Endothelial cell of umbilical vein (primary cell): ENCODE measurements at regions not wholly inside any gene's neighbourhood (a gene's known extent, or its start where the extent isn't known, plus 50 kb on each side); places are given as distances from the start of the nearest gene placed in this dataset.

Source experiments
- BruUV-seq: library from RNA; stranded (reverse); fragments of 400-500 nt; replicated peaks from 2 replicates; lab custom pipeline; 2021; lab: Mats Ljungman, UMichigan
- CTCF ChIA-PET: fragments of 300-600, 350-600 bp; sonication (Branson Sonifier 250); formaldehyde crosslinking; loops from one replicate; lab custom pipeline; 2021; ENCODE audit warnings: antibody characterized with exemption, inconsistent platforms; lab: Charles Lee
- POLR2A ChIA-PET: fragments of 300-600, 350-600 bp; sonication (Branson Sonifier 250); formaldehyde crosslinking; loops from one replicate; lab custom pipeline; 2021; ENCODE audit warnings: antibody characterized with exemption, inconsistent platforms; lab: Charles Lee
- DNase-seq: peaks from one replicate; pipeline ENCODE4 v3.0.0-alpha.2; 2011; ENCODE audit warnings: low read depth, low spot score
- FAIRE-seq: peaks from 2 replicates; lab custom pipeline; 2011; peaks lifted over from hg19 to GRCh38; lab: Jason Lieb, UNC
- H2AFZ ChIP-seq: 2 replicates; pipeline ENCODE4 v1.6.0; 2012; ENCODE audit warnings: low read depth, low read length, control low read depth, inconsistent platforms
- H3K27ac ChIP-seq: 2 replicates; pipeline ENCODE4 v1.5.1; 2011; ENCODE audit warnings: low read depth, mild to moderate bottlenecking, control low read depth, low read length, moderate library complexity; ENCODE audit not compliant: insufficient read depth
- H3K27me3 ChIP-seq, 2 experiments: 2 replicates each; pipeline versions ENCODE4 v1.6.0 to v1.6.1; 2011; ENCODE audit warnings: low read length in 2 of 2, mixed read lengths in 1 of 2; ENCODE audit not compliant: control insufficient read depth in 2 of 2, insufficient read depth in 2 of 2
- H3K36me3 ChIP-seq, 2 experiments: 2 replicates in 1 of 2; 3 replicates in 1 of 2; pipeline ENCODE4 v1.5.1; 2011; ENCODE audit warnings: low read length in 2 of 2, mild to moderate bottlenecking in 1 of 2, moderate library complexity in 1 of 2; ENCODE audit not compliant: control insufficient read depth in 2 of 2, insufficient read depth in 2 of 2; ENCODE audit errors: extremely low read depth in 1 of 2
- H3K4me1 ChIP-seq: 3 replicates; pipeline ENCODE4 v1.5.1; 2011; ENCODE audit warnings: mild to moderate bottlenecking, low read length; ENCODE audit not compliant: control insufficient read depth, insufficient read depth; ENCODE audit errors: extremely low read depth
- H3K4me2 ChIP-seq: 2 replicates; pipeline ENCODE4 v1.6.1; 2011; ENCODE audit warnings: low read length, control low read depth, mixed read lengths; ENCODE audit not compliant: insufficient read depth
- H3K4me3 ChIP-seq, 3 experiments: fragments of 200-600 bp in 1 of 3; sonication (generic), shearing (Covaris generic) in 1 of 3; replicated peaks in 1 of 3; 2 replicates each; pipeline ENCODE4 v1.5.1; 2011 to 2016; ENCODE audit warnings: control low read depth in 3 of 3, low read length in 3 of 3, mild to moderate bottlenecking in 2 of 3, inconsistent platforms in 1 of 3, low read depth in 1 of 3, moderate library complexity in 1 of 3; ENCODE audit not compliant: insufficient read depth in 1 of 3
- H3K79me2 ChIP-seq: 2 replicates; pipeline ENCODE4 v1.6.0; 2012; ENCODE audit warnings: low read length, inconsistent platforms; ENCODE audit not compliant: control insufficient read depth, insufficient read depth
- H3K9ac ChIP-seq: replicated peaks from 2 replicates; pipeline ENCODE3; 2011; ENCODE audit warnings: low read length, control low read depth; ENCODE audit not compliant: insufficient read depth; ENCODE audit errors: extremely low read depth
- H3K9me1 ChIP-seq: replicated peaks from 3 replicates; pipeline ENCODE4 v1.6.0; 2011; ENCODE audit warnings: mild to moderate bottlenecking, low read length; ENCODE audit not compliant: control insufficient read depth, insufficient read depth; ENCODE audit errors: extremely low read depth
- H3K9me3 ChIP-seq: replicated peaks from 2 replicates; pipeline ENCODE4 v1.5.1; 2012; ENCODE audit warnings: low read length, inconsistent platforms; ENCODE audit not compliant: control insufficient read depth, insufficient read depth
- H4K20me1 ChIP-seq: replicated peaks from 2 replicates; pipeline ENCODE3; 2011; ENCODE audit warnings: mild to moderate bottlenecking, low read length; ENCODE audit not compliant: control insufficient read depth, insufficient read depth; ENCODE audit errors: extremely low read depth
- CTCF ChIP-seq, 2 donors: IDR thresholded peaks; 1 replicate in 1 of 2; 2 replicates in 1 of 2; pipeline ENCODE4 v1.5.1; 2011; ENCODE audit warnings: low read length in 2 of 2, mild to moderate bottlenecking in 2 of 2, moderate library complexity in 2 of 2, control low read depth in 1 of 2, inconsistent platforms in 1 of 2, low read depth in 1 of 2; ENCODE audit not compliant: insufficient read depth in 1 of 2; ENCODE audit errors: extremely low read depth in 1 of 2
- EZH2 ChIP-seq: IDR thresholded peaks from 2 replicates; pipeline ENCODE4 v1.6.1; 2012; ENCODE audit warnings: borderline replicate concordance, low read depth, mild to moderate bottlenecking, moderate library complexity, low read length, inconsistent platforms; ENCODE audit not compliant: severe bottlenecking
- FOS ChIP-seq: IDR thresholded peaks from 2 replicates; pipeline ENCODE4 v1.6.1; 2011; ENCODE audit warnings: mild to moderate bottlenecking, low read length, moderate library complexity, borderline replicate concordance; ENCODE audit not compliant: insufficient read depth
- GATA2 ChIP-seq: IDR thresholded peaks from 2 replicates; pipeline ENCODE4 v1.7.0; 2011; ENCODE audit warnings: low read depth, mild to moderate bottlenecking, moderate library complexity, mixed read lengths, low read length; ENCODE audit not compliant: insufficient read length, insufficient read depth
- JUN ChIP-seq: IDR thresholded peaks from 2 replicates; pipeline ENCODE4 v1.6.1; 2011; ENCODE audit warnings: borderline replicate concordance, low read depth; ENCODE audit not compliant: insufficient read length, insufficient read depth
- MAX ChIP-seq: IDR thresholded peaks from 2 replicates; pipeline ENCODE4 v1.6.1; 2011; ENCODE audit not compliant: insufficient read depth, insufficient read length
- MYC ChIP-seq: IDR thresholded peaks from one replicate; pipeline ENCODE4 v1.6.1; 2011; ENCODE audit warnings: mild to moderate bottlenecking, low read depth, low read length
- POLR2A ChIP-seq: IDR thresholded peaks from 2 replicates; pipeline ENCODE4 v1.6.1; 2012; ENCODE audit warnings: low read depth, mild to moderate bottlenecking, control low read depth, low read length
- POLR2AphosphoS5 ChIP-seq: IDR thresholded peaks from 2 replicates; pipeline ENCODE4 v1.6.1; 2012; ENCODE audit warnings: low read depth, mild to moderate bottlenecking, control low read depth, low read length, moderate library complexity; ENCODE audit not compliant: insufficient read depth
- dilution Hi-C: fragments of 300-500 bp; cut with MboI; formaldehyde crosslinking; loops from one replicate; pipeline ENCODE4 v1.15.0; 2019; ENCODE audit warnings: low sequenced_read_pairs; ENCODE audit not compliant: extremely low pct_ligation_motif_present
- intact Hi-C: fragments of 100-400 bp; cut with micrococcal nuclease; formaldehyde crosslinking; loops from one replicate; pipeline ENCODE4 v1.10.0; 2022

- ChIA-PET CTCF (no interaction called here), POLR2A (no interaction called here)
- no peaks in the 10 kb centered on the region for H4K20me1 ChIP-seq
- H3K4me1 ChIP-seq, result peaks cover 30% of the 10 kb centered on the region
- H3K4me3 ChIP-seq, result no peak overlapping the region
- DNase-seq (no peak), FAIRE-seq (no peak)
- no peak overlapping the region for H3K27ac ChIP-seq
- dilution Hi-C loops (no loop called here), intact Hi-C loops (no loop called here)
- H3K27me3 ChIP-seq, result no peaks in the 10 kb centered on the region
- no TSS peak for BruUV-seq
- TF ChIP-seq JUN (no peak), EZH2 (no peak), MYC (no peak), FOS (no peak), POLR2AphosphoS5 (no peak), CTCF (IDR thresholded peaks at IDR 0.05; ENCODE audit: extremely low read depth in 1 of 2, insufficient read depth in 1 of 2, low read depth in 1 of 2, low read length in 2 of 2) (no peak), MAX (no peak), POLR2A (no peak), GATA2 (no peak)
- no peaks in the 10 kb centered on the region for H3K9me3 ChIP-seq
- H3K9ac ChIP-seq, result no peak overlapping the region
- H3K9me1 ChIP-seq, result no peaks in the 10 kb centered on the region
- no peaks in the 10 kb centered on the region for H3K79me2 ChIP-seq
- H2AFZ ChIP-seq, result no peak overlapping the region
- H3K36me3 ChIP-seq, result no peaks in the 10 kb centered on the region
- no peak overlapping the region for H3K4me2 ChIP-seq
Measured at GRCh38 chr15:99446565-99447496, 119.0 kb upstream of the MEF2A start.
